ENCODE measurements at regions not wholly inside any gene's neighbourhood (a gene's known extent, or its start where the extent isn't known, plus 50 kb on each side); places are given as distances from the start of the nearest gene placed in this dataset.
"Not testable (repeated sequence)": the region's sequence is repeated elsewhere in the genome, so short reads cannot be mapped to it uniquely, and the experiment has no call there.

GRCh38 chr9:41367301-41367700, 178.2 kb upstream of the ZNG1F start:
- H3K27ac ChIP-seq (replicated peaks in 1 of 4); H3K4me1 ChIP-seq; H3K36me3 ChIP-seq; H3K9me3 ChIP-seq; intact Hi-C loops (cut with DNase I); H3K4me3 ChIP-seq; DNase-seq (ENCODE audit: extremely low spot score); H3K27me3 ChIP-seq: not testable (repeated sequence)
- WGBS = 64% methylated on average over 2 of the region's 3 CpGs

GRCh38 chr9:41361790-41362189, 172.7 kb upstream of the ZNG1F start:
- H3K4me1 ChIP-seq = peaks cover 0 to 12% (median 7%) of the 10 kb centered on the region in 4 donors
- WGBS = 100% methylated on average over 1 of the region's 1 CpG
- intact Hi-C loops (cut with DNase I) = not testable (repeated sequence)

GRCh38 chr9:41359116-41359515, 170.0 kb upstream of the ZNG1F start:
- H3K9me3 ChIP-seq; H3K36me3 ChIP-seq; DNase-seq (ENCODE audit: extremely low spot score); intact Hi-C loops (cut with DNase I); H3K27me3 ChIP-seq: not testable (repeated sequence)
- no CpG with 5 or more reads among the region's 27 CpGs for whole genome bisulfite sequencing
- H3K27ac ChIP-seq (replicated peaks in 1 of 4) = peak overlapping the region; percentile 79 to 85 (median 82)
- H3K4me1 ChIP-seq = peaks cover 0 to 17% (median 13%) of the 10 kb centered on the region in 4 donors
- H3K4me3 ChIP-seq = peak overlapping the region; percentile 65 to 82 (median 67)

More at GRCh38 chr9:41361790-41362189, 172.7 kb upstream of the ZNG1F start:
- not testable (repeated sequence) for H3K27me3 ChIP-seq; H3K4me3 ChIP-seq; H3K9me3 ChIP-seq; H3K27ac ChIP-seq (replicated peaks in 1 of 4); H3K36me3 ChIP-seq; DNase-seq (ENCODE audit: extremely low spot score)

- intact Hi-C loops (cut with DNase I) = not testable (repeated sequence)
Observed at GRCh38 chr9:41358682-41359081, 169.6 kb upstream of the ZNG1F start.

GRCh38 chr9:41357918-41358404, 168.8 kb upstream of the ZNG1F start:
- peak overlapping the region; percentile 79 to 85 (median 82) for H3K27ac ChIP-seq (replicated peaks in 1 of 4)
- H3K27me3 ChIP-seq; DNase-seq (ENCODE audit: extremely low spot score); H3K36me3 ChIP-seq; intact Hi-C loops (cut with DNase I); H3K9me3 ChIP-seq: not testable (repeated sequence)
- WGBS = 63% methylated on average over 14 of the region's 31 CpGs
- peaks cover 0 to 17% (median 13%) of the 10 kb centered on the region in 4 donors for H3K4me1 ChIP-seq
- peak overlapping the region; percentile 65 to 82 (median 67) for H3K4me3 ChIP-seq

More at GRCh38 chr9:41358682-41359081, 169.6 kb upstream of the ZNG1F start:
- peak; percentile 11 to 67 for TF ChIP-seq POLR2AphosphoS5 (IDR thresholded peaks at IDR 0.05)
- DNase-seq (ENCODE audit: extremely low spot score); H3K27me3 ChIP-seq; H3K36me3 ChIP-seq; H3K9me3 ChIP-seq: not testable (repeated sequence)
- H3K4me1 ChIP-seq = peaks cover 0 to 17% (median 13%) of the 10 kb centered on the region in 4 donors
- H3K27ac ChIP-seq (replicated peaks in 1 of 4) = peak overlapping the region; percentile 79 to 85 (median 82)
- peak overlapping the region; percentile 65 to 82 (median 67) for H3K4me3 ChIP-seq
- WGBS = no CpG with 5 or more reads among the region's 40 CpGs

- H3K36me3 ChIP-seq; H3K4me3 ChIP-seq; DNase-seq (ENCODE audit: extremely low spot score); H3K27me3 ChIP-seq; H3K9me3 ChIP-seq; intact Hi-C loops (cut with DNase I): not testable (repeated sequence)
- H3K4me1 ChIP-seq = peaks cover 0 to 17% (median 13%) of the 10 kb centered on the region in 4 donors
- peak overlapping the region in 3 of 4 donors; percentile 57 to 85 (median 70) for H3K27ac ChIP-seq (replicated peaks in 1 of 4)
- WGBS = 93% methylated on average over 16 of the region's 21 CpGs
Observed at GRCh38 chr9:41357350-41357748, 168.2 kb upstream of the ZNG1F start.

- H3K27me3 ChIP-seq; DNase-seq (ENCODE audit: extremely low spot score); intact Hi-C loops (cut with DNase I); H3K36me3 ChIP-seq; H3K9me3 ChIP-seq: not testable (repeated sequence)
- Histone ChIP-seq H3K4me1 (peaks cover 0 to 17% (median 13%) of the 10 kb centered on the region in 4 donors), H3K27ac (replicated peaks in 1 of 4) (peak overlapping the region; percentile 57 to 85 (median 69)), H3K4me3 (peak overlapping the region; percentile 32 to 52 (median 42))
- 75% methylated on average over 4 of the region's 42 CpGs for WGBS
Observed at GRCh38 chr9:41356588-41357349, 167.7 kb upstream of the ZNG1F start.

- intact Hi-C loops (cut with DNase I); DNase-seq (ENCODE audit: extremely low spot score); H3K36me3 ChIP-seq; H3K9me3 ChIP-seq; H3K27me3 ChIP-seq: not testable (repeated sequence)
- peak overlapping the region in 3 of 4 donors; percentile 37 to 43 (median 41) for H3K4me3 ChIP-seq
- peaks cover 0 to 17% (median 13%) of the 10 kb centered on the region in 4 donors for H3K4me1 ChIP-seq
- 28% methylated on average over 7 of the region's 36 CpGs for WGBS
- peak overlapping the region in 3 of 4 donors; percentile 57 to 85 (median 70) for H3K27ac ChIP-seq (replicated peaks in 1 of 4)
Observed at GRCh38 chr9:41355712-41356450, 166.8 kb upstream of the ZNG1F start.

- H3K9me3 ChIP-seq; DNase-seq (ENCODE audit: extremely low spot score); H3K36me3 ChIP-seq; H3K27ac ChIP-seq (replicated peaks in 1 of 4); H3K27me3 ChIP-seq; intact Hi-C loops (cut with DNase I): not testable (repeated sequence)
- peaks cover 0 to 17% (median 13%) of the 10 kb centered on the region in 4 donors for H3K4me1 ChIP-seq
- WGBS = 9% methylated on average over 5 of the region's 19 CpGs
- peak overlapping the region in 3 of 4 donors; percentile 27 to 37 (median 30) for H3K4me3 ChIP-seq
Observed at GRCh38 chr9:41354978-41355377, 165.9 kb upstream of the ZNG1F start.

GRCh38 chr9:41354060-41354934, 165.2 kb upstream of the ZNG1F start:
- peak overlapping the region; percentile 9 to 37 (median 28) for H3K4me3 ChIP-seq
- WGBS = 34% methylated on average over 20 of the region's 47 CpGs

GRCh38 chr9:41353026-41353425, 163.9 kb upstream of the ZNG1F start:
- WGBS = 85% methylated on average over 15 of the region's 20 CpGs
- H3K27me3 ChIP-seq; DNase-seq (ENCODE audit: extremely low spot score); H3K36me3 ChIP-seq; H3K9me3 ChIP-seq; H3K27ac ChIP-seq (replicated peaks in 1 of 4); H3K4me3 ChIP-seq; intact Hi-C loops (cut with DNase I): not testable (repeated sequence)
- peaks cover 0 to 16% (median 12%) of the 10 kb centered on the region in 4 donors for H3K4me1 ChIP-seq

More at GRCh38 chr9:41354060-41354934, 165.2 kb upstream of the ZNG1F start:
- H3K4me1 ChIP-seq = peaks cover 0 to 17% (median 13%) of the 10 kb centered on the region in 4 donors
- H3K9me3 ChIP-seq; DNase-seq (ENCODE audit: extremely low spot score); H3K27ac ChIP-seq (replicated peaks in 1 of 4); H3K27me3 ChIP-seq; intact Hi-C loops (cut with DNase I); H3K36me3 ChIP-seq: not testable (repeated sequence)

Measured in esophagus muscularis mucosa (tissue), 4 donors.